OCI-LY3 (cell line): ENCODE measurements at regions not wholly inside any gene's neighbourhood (a gene's known extent, or its start where the extent isn't known, plus 50 kb on each side); places are given as distances from the start of the nearest gene placed in this dataset.

Experiments
- CTCF ChIP-seq: fragments of 200-600, 300-600 bp; sonication (generic); IDR thresholded peaks from 2 replicates; pipeline ENCODE4 v1.5.1; 2014; ENCODE audit warnings: antibody characterized with exemption, low read length, low read depth
- EZH2phosphoT487 ChIP-seq: fragments of 200-600 bp; shearing (Covaris generic); IDR thresholded peaks from 2 replicates; pipeline ENCODE4 v1.6.1; 2018; ENCODE audit warnings: antibody characterized with exemption, mixed run types, low read depth

GRCh38 chr5:167243463-167243862 lies 1048.0 kb upstream of the WWC1 start:
- TF ChIP-seq CTCF (no peak), EZH2phosphoT487 (no peak)
